ENCODE measurements at regions not wholly inside any gene's neighbourhood (a gene's known extent, or its start where the extent isn't known, plus 50 kb on each side); places are given as distances from the start of the nearest gene placed in this dataset.

DNA sequence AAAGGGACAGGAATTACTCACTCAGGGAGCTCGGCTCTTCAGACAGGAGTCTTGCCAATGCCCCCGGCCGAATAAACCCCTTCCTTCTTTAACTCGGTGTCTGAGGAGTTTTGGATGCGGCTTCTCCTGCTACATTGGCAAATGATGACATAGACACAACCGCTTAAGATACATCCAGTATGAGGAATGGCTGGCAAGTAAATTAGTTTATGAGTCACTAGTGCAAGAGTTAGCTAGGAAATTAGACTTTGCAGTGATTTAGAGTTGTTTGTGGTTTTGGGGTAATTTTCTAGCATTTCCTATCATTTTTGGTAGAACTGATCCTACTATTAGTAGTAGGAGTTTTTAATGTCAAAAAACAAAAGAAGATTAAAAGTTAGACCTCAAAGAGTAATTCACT lies 166.2 kb downstream of the SLITRK1 start:
- H3K4me1 ChIP-seq: no peaks in the 10 kb centered on the region
- no peak overlapping the region for H3K27ac ChIP-seq
- DNase-seq (ENCODE audit: low read depth in 1 of 2, low spot score in 1 of 2) (no peak), ATAC-seq (no peak), FAIRE-seq (no peak)
- CTCF ChIA-PET: interaction anchor here (0.6 kb wide), 1 partner anchor 250 kb away, joined by 3 read pairs; no protein-coding TSS in a partner anchor
- POLR2A ChIA-PET: no interaction called here
- no peak overlapping the region for H3K4me2 ChIP-seq
- WGBS (ENCODE audit: missing lambda C conversion rate): 38% methylated on average over 6 of the region's 6 CpGs
- TF ChIP-seq HOXA7 (CRISPR knock-in tag; IDR thresholded peaks at IDR 0.05) (no peak), POLR2AphosphoS2 (conservative IDR thresholded peaks at IDR 0.05; ENCODE audit: low read length) (no peak), KDM1A (IDR thresholded peaks at IDR 0.05; ENCODE audit: low read depth) (no peak), ZC3H11A (IDR thresholded peaks at IDR 0.05) (no peak)
- no peaks in the 10 kb centered on the region for H3K9me3 ChIP-seq
- no peak overlapping the region for H3K4me3 ChIP-seq

DNA sequence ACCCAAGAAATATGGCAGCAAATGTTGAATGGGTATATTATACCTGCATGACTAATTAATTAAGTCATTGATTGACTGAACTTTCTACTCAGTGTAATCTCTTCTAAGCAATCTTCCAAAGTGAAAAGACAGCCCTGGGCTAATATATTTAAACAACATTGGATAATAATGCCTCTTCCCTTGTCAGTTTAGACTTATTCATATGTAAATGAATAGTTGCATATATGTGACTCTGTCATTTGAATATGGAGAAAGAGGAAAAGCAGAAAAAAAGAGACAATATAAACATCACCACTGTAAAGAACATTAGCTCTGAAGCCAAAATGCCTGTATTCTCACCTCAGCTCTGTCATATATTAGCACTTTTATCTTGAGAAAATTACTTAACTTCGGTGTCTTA lies 168.0 kb downstream of the SLITRK1 start:
- POLR2A ChIA-PET: no interaction called here

DNA sequence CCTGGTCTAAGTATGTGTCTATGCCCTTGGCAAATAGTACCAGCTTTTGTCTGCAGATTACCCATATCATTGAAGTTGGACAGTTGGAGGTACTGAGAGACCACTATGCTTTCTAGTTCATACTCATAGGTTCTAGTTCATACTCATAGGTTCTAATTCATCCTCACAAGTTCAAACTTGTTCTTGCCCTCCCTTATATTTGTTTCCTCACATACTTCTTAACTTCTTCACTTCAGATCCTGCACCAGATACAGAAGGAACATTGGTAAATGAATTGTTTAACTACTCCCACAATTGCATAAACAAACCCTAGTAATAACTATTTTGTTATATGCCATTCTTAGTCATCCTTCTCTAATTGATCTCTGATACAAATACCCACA lies 172.2 kb downstream of the SLITRK1 start:
- TF ChIP-seq FOSL2 (IDR thresholded peaks at IDR 0.05): no peak
- no peak for TF ChIP-seq FOSL2 (CRISPR knock-in tag; IDR thresholded peaks at IDR 0.05)
- no peak for TF ChIP-seq RARB (CRISPR knock-in tag; IDR thresholded peaks at IDR 0.05)
- no peak for TF ChIP-seq KDM1A (IDR thresholded peaks at IDR 0.05; ENCODE audit: low read depth)
- H3K9me3 ChIP-seq: no peaks in the 10 kb centered on the region
- H3K4me1 ChIP-seq: no peaks in the 10 kb centered on the region
- DNase-seq (ENCODE audit: low read depth in 1 of 2, low spot score in 1 of 2) (no peak), FAIRE-seq (no peak), ATAC-seq (no peak)
- H3K4me2 ChIP-seq: no peak overlapping the region
- CTCF ChIA-PET: no interaction called here
- POLR2A ChIA-PET: no interaction called here
- H3K4me3 ChIP-seq: no peak overlapping the region
- no peak overlapping the region for H3K27ac ChIP-seq

More for the DNA sequence above, 168.0 kb downstream of the SLITRK1 start:
- H3K27ac ChIP-seq: no peak overlapping the region
- no peak overlapping the region for H3K4me2 ChIP-seq
- ATAC-seq (no peak), FAIRE-seq (no peak), DNase-seq (ENCODE audit: low read depth in 1 of 2, low spot score in 1 of 2) (no peak)
- H3K9me3 ChIP-seq: no peaks in the 10 kb centered on the region
- no peaks in the 10 kb centered on the region for H3K4me1 ChIP-seq
- CTCF ChIA-PET: no interaction called here
- H3K4me3 ChIP-seq: no peak overlapping the region
- TF ChIP-seq ZC3H11A (IDR thresholded peaks at IDR 0.05) (no peak), SREBF2 (IDR thresholded peaks at IDR 0.05) (no peak), GATA3 (IDR thresholded peaks at IDR 0.05; ENCODE audit: borderline replicate concordance) (no peak), KDM1A (IDR thresholded peaks at IDR 0.05; ENCODE audit: low read depth) (no peak), SMC3 (IDR thresholded peaks at IDR 0.05) (no peak)
- TF ChIP-seq, protein P1, sequence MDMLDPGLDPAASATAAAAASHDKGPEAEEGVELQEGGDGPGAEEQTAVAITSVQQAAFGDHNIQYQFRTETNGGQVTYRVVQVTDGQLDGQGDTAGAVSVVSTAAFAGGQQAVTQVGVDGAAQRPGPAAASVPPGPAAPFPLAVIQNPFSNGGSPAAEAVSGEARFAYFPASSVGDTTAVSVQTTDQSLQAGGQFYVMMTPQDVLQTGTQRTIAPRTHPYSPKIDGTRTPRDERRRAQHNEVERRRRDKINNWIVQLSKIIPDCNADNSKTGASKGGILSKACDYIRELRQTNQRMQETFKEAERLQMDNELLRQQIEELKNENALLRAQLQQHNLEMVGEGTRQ (IDR thresholded peaks at IDR 0.05): no peak
- 4% methylated on average over 1 of the region's 1 CpG for WGBS (ENCODE audit: missing lambda C conversion rate)

DNA sequence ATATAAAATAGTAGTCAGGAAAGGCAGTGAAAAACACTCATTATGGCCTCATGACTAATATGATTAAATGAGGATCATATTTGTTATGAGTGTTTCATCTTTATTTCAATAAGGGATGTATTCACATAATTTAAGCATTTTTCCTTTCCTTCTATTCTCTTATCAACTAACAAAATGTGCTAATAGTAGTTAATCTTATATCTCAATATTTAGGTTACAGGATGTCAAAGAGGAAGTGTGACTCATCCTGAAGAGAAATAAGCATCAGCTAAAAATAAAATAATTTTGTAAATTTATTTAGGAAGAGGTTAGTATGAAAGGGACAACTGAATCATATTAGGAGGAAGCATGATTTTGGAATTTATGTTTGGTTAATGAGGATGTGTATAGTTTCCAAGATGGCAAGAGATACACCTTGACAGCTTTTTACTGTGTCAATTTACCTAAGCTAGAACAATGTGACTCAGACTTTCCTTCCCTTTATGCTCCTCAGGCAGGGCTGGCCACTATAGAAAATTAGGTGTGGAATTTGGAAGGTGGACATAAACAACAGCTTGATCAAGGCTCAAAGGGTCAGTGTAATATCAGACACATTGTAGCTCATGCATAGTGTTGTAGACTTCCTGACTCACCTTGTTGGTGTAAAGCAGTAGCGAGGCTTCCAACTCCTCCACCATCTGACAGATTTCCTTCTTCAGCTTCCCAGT lies 172.7 kb downstream of the SLITRK1 start:
- Histone ChIP-seq H3K27ac (no peak overlapping the region), H3K9me3 (no peaks in the 10 kb centered on the region), H3K4me3 (no peak overlapping the region), H3K4me2 (no peak overlapping the region), H3K4me1 (no peaks in the 10 kb centered on the region)
- no peak for ATAC-seq
- no peak for DNase-seq (ENCODE audit: low read depth in 1 of 2, low spot score in 1 of 2)
- TF ChIP-seq, protein P2, sequence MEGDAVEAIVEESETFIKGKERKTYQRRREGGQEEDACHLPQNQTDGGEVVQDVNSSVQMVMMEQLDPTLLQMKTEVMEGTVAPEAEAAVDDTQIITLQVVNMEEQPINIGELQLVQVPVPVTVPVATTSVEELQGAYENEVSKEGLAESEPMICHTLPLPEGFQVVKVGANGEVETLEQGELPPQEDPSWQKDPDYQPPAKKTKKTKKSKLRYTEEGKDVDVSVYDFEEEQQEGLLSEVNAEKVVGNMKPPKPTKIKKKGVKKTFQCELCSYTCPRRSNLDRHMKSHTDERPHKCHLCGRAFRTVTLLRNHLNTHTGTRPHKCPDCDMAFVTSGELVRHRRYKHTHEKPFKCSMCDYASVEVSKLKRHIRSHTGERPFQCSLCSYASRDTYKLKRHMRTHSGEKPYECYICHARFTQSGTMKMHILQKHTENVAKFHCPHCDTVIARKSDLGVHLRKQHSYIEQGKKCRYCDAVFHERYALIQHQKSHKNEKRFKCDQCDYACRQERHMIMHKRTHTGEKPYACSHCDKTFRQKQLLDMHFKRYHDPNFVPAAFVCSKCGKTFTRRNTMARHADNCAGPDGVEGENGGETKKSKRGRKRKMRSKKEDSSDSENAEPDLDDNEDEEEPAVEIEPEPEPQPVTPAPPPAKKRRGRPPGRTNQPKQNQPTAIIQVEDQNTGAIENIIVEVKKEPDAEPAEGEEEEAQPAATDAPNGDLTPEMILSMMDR (IDR thresholded peaks at IDR 0.05): no peak
- TF ChIP-seq ZC3H11A (IDR thresholded peaks at IDR 0.05): no peak
- no peak for TF ChIP-seq ZFP36 (IDR thresholded peaks at IDR 0.05; ENCODE audit: borderline replicate concordance, partially characterized antibody)
- TF ChIP-seq EHMT2 (IDR thresholded peaks at IDR 0.05; ENCODE audit: low read depth): no peak
- TF ChIP-seq, protein P3, sequence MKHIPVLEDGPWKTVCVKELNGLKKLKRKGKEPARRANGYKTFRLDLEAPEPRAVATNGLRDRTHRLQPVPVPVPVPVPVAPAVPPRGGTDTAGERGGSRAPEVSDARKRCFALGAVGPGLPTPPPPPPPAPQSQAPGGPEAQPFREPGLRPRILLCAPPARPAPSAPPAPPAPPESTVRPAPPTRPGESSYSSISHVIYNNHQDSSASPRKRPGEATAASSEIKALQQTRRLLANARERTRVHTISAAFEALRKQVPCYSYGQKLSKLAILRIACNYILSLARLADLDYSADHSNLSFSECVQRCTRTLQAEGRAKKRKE (CRISPR knock-in tag; IDR thresholded peaks at IDR 0.05; ENCODE audit: low read depth): no peak
- no peak for TF ChIP-seq BHLHE40 (IDR thresholded peaks at IDR 0.05; ENCODE audit: low read depth, low read length)
- TF ChIP-seq SREBF2 (IDR thresholded peaks at IDR 0.05): no peak
- TF ChIP-seq MAFK (IDR thresholded peaks at IDR 0.05; ENCODE audit: partially characterized antibody): no peak
- no peak for TF ChIP-seq JUN (IDR thresholded peaks at IDR 0.05)
- no peak for TF ChIP-seq NFE2L2 (conservative IDR thresholded peaks at IDR 0.05; ENCODE audit: low read length)
- TF ChIP-seq PHF8 (IDR thresholded peaks at IDR 0.05; ENCODE audit: borderline replicate concordance, low read depth): no peak
- no peak for TF ChIP-seq RFX5 (IDR thresholded peaks at IDR 0.05)
- no peak for TF ChIP-seq CHD4 (IDR thresholded peaks at IDR 0.05; ENCODE audit: borderline replicate concordance)
- no peak for TF ChIP-seq RARB (CRISPR knock-in tag; IDR thresholded peaks at IDR 0.05)
- no peak for TF ChIP-seq FOSL2 (IDR thresholded peaks at IDR 0.05)
- TF ChIP-seq FOSL2 (CRISPR knock-in tag; IDR thresholded peaks at IDR 0.05): no peak
- 8% methylated on average over 1 of the region's 1 CpG for WGBS (ENCODE audit: missing lambda C conversion rate)
- no peak for FAIRE-seq
- POLR2A ChIA-PET: no interaction called here
- CTCF ChIA-PET: no interaction called here

All from A549 (cell line).